NCI-H1930 (cell line): ENCODE measurements at regions not wholly inside any gene's neighbourhood (a gene's known extent, or its start where the extent isn't known, plus 50 kb on each side); places are given as distances from the start of the nearest gene placed in this dataset.
"Not testable (repeated sequence)": the region's sequence is repeated elsewhere in the genome, so short reads cannot be mapped to it uniquely, and the experiment has no call there.

Source experiments
- DNase-seq, 2 experiments: peaks; one replicate each; lab custom pipeline; 2025; lab: John Stamatoyannopoulos, UW

GRCh38 chr14:66011855-66012254, 474.3 kb upstream of the CCDC196 start:
- no peak for DNase-seq

- DNase-seq, result not testable (repeated sequence)
Observed at GRCh38 chr14:66013607-66014006, 472.6 kb upstream of the CCDC196 start.

GRCh38 chr14:66015071-66015780, 470.9 kb upstream of the CCDC196 start:
- DNase-seq, result no peak

DNA sequence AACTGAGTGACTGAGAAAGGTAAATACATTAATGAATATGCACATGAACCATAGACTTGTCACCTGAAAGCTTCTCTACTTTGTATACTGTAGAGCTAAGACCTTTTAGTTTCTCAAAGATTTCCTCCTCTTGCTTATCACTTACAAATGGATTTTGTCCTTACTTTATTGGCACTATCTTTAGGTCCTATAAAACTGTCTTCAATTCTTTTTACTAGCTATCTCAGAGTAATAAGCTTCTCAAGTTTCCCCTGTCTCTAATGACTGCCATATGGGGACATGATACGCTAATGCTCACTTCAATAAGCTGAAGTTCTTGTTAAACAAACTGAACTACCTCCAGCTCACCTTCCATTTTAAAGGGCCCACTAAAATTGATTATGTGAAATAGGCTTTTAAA, 468.2 kb upstream of the CCDC196 start:
- no peak for DNase-seq

GRCh38 chr14:66022526-66022925, 463.6 kb upstream of the CCDC196 start:
- DNase-seq, result no peak

- DNase-seq, result no peak
Observed at GRCh38 chr14:66025779-66026178, 460.4 kb upstream of the CCDC196 start.

GRCh38 chr14:66031981-66032380, 454.2 kb upstream of the CCDC196 start:
- DNase-seq, result not testable (repeated sequence)

- no peak for DNase-seq
Observed at GRCh38 chr14:66032800-66033199, 453.4 kb upstream of the CCDC196 start.

DNA sequence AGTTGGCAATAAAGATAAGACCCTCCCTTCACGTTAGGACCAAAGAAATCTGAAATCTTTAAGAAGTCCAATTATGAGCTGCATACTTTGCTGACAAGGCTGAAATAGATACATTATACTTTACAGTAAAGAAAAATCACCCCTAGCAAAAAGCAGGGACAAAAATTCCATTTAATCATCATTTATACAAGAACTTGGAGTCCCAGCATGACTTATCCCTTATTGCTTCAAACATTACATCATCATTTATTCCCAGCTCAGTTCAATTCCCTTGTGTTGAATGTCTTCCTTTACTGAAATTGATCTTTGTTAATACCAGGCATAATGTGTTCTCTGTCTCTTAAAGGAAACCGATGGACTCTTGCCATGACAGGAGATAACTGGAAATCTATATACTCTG, 449.6 kb upstream of the CCDC196 start:
- no peak for DNase-seq

GRCh38 chr14:66037361-66037760, 448.8 kb upstream of the CCDC196 start:
- no peak for DNase-seq

DNA sequence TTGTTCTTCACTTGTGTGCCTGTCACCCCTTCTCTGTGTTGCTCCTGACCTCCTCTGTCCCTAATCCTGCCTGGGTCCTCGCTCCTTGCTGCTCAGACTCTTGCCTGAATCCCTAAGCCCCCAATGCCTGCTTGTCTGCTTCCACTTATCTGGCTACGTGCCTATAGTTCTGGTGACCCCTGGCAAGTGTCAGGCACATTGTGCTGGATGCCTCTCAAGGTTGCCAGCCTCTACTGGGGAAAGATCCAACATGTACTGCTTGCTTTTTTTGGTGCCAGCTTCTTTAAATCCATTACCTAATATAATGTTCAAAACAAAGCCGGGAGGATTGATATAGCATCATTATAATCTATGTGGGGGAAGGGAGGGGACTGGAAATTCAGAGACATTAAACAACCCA, 448.0 kb upstream of the CCDC196 start:
- no peak for DNase-seq

DNA sequence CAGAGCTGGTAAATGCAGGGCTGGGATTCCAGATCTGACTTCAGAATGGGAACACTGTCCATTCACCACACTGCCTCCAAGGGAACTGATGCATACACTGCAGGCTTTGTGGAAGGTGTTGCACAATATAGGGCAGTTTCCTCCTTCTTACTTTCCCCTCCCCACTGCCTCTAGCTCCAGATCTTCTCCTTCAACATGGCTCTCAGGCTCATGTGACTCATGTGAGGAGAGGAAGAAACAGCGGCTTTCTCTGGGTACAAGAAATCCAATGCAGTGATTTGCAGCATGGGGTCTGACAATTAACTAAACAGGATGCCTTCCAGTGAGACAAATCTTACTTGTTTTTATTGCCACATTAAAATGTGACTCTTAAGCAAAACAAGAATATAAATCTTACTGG, 447.6 kb upstream of the CCDC196 start:
- no peak for DNase-seq

- no peak for DNase-seq
Observed at GRCh38 chr14:66039495-66039894, 446.7 kb upstream of the CCDC196 start.

GRCh38 chr14:66041582-66041981, 444.6 kb upstream of the CCDC196 start:
- DNase-seq, result no peak

DNA sequence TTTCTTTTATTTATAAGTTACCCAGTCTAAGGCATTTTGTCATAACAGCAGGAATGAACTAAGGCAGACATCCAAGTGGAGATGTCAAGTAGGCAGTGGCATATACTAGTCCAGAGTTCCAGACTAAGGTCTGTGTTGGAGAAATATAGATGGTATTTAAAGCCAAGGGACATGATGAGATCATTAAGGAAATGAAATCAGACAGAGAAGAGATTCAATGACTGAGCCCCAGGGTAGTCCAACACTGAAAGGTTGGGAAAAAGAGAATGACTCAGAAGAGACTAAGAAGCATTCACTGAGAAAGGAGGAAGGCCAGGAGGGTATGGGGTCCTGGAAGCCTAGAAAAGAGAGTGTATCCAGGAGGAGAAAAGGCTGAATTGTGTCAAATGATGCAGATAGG, 442.2 kb upstream of the CCDC196 start:
- DNase-seq, result no peak

DNA sequence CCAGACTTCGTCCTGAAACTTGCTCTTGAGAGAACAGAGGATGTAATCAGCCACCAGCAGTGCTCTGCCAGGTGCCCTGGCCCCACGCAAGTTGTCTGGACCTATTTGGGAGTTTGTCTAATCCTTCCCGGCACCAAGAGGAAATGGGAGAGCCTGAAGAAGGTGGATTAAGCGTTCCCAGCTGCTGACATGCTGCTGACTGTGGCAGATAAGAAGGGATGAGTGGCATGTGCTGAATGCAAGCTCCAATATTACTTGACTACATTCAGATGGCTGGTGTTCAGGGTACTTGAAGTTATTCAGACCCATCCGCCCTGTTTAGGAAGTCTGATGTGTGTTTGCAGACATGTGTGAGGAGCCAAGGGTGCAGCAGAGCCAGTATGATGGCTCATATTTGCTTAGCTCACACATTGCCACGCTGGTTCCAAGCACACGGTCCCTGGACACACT, 440.6 kb upstream of the CCDC196 start:
- no peak for DNase-seq

DNA sequence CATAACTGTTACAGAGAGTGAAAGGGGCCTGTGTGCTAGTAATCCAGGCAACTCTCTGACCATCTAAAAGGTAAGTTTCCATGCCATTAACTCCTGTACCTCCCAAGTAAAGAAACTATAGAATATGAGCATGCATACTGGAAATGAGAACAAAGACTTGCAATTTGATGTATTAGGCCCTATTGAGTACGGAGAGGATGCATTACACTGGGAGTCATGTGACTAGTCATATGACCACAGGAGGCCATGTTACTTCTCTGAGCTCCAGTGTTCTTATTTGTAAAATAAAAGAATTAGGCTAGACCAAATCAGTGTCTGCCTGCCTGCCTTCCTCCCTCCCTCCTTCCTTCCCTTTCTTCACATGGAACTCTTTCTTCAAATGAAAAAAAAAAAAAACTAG, 440.1 kb upstream of the CCDC196 start:
- DNase-seq, result no peak

- DNase-seq, result no peak
Observed at GRCh38 chr14:66046591-66046990, 439.6 kb upstream of the CCDC196 start.

DNA sequence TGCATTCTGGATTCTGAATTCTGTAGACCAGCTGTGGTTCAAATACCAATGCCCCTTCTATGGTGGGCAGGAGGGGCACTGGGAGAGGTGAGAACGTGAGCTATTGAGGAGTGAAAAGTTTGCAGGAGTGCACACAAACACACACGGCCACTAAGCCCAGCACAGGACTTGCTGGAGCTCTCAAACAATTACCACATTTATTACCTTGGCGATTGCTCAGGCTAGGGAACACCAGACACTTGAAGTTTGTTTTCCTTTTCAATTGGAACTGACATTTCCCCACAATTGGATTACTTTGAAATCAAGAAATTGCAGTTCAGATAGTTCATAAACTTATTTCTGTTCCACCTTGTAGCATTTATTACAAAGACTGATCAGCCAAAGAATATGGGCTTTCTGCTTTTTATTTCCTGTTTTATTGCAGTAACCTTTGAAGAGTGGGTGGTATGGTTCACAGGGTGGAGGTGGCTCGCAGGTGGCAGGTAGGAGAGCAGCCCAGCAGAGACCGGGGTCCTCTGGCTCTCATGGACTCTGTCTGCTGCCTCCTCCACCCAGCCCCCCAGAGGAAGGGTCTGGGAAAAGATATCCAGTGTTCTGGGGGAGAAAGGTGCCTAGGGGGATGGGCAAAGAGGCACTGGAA, 429.8 kb upstream of the CCDC196 start:
- no peak for DNase-seq

DNA sequence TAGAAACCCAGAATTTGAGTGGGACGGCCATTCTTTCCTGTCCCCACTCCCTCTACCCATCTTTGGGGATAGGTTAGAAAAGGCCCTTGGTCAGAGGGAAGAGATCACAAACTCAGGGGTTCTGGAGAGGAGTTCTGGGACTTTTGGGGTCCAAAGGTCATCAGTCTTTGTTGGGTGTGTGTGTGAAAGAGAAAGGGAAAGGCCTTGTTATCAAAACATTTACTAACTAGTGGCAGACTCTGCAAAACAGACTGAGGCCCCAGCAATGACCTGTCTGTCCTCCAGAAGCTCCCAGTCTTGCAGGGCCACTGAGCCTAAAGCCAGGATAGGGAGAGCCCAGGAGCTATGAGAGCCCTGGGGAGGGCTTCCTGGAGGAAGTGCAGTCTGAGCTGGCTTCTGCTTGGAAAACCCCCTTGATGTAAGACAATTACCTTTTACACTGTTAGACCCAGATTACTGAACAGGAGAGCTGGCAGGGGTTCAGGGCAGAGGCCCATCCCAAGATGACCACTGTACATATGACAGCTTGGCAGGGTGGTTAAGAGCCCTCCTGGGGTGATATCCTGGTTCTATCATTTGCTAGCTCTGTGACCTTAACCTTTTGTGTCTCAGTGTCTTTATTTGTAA, 429.1 kb upstream of the CCDC196 start:
- no peak for DNase-seq

DNA sequence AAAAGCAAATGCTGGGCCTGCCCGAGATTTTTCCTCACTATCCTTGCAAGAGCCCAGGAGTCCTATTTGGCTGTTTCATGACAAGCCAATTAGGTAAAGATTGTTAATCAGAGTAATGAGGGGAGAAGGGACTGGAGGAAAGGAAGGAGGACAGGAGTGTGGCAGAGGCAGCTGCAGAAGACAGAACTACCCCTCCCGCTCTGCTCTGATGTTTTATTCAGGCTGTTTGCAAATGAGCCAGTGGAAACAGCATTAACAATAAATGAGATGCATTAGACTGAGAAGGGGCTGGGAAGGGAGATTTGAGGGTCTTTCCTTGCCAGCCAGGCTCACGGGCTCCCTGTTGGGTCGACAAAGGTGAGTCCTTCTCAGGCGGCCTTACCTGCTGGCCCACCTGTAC, 421.0 kb upstream of the CCDC196 start:
- DNase-seq, result no peak

DNA sequence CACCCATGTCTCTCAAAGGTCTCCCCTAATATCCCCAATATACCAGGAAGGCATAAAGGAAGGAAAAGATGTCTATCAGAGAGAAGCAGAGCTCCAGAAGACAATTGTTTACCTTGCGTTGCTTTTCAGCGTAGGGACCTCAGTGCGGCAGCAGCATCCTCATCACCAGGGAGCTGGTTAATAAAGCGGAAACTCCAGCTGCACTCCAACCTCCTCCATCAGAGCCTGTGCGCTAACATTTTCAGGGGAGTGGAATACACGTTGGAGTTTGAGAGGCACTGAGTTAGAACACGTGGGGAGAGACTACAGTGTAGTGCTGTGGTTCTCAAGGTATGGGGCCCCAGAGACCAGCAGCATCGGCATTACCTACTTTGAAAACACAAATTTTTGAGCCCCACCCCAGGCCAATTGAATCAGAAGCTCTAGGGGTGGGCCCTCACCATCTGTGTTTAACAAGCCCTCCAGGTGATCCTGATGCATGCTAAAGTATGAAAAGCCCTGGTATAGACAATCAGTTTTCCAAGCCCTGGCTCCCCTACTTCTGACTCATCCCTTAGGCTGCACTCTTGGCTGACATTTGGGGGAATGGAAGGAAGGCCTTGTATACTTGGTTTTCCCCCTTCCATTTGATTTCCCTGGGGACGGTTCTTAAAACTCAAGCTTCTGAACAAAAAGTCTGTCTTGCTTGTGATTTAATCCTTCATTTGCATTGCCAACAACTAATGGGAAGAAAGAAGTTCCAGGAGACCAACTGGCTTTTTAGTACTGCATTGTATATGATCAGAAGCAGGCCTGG, 419.0 kb upstream of the CCDC196 start:
- no peak for DNase-seq

DNA sequence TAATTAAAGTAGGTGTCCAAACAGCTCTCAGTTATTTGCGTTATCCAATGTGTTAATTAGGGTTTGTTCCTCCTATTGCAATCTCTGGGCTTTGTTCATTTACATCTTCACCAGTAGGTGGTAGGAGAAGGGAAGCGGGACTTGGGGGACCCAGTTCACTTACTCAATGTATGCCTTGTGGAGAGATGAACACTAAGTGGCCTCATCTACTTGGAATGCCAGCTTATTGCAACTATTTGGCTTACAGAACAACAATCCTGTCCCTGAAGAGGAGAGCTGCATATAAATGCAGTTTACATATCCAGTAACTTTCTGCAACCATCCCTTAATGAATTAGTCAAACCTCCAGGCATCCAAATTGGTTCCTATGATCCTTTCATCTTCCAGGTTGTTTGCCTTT, 417.1 kb upstream of the CCDC196 start:
- no peak for DNase-seq
